BJ (cell line): ENCODE measurements at regions not wholly inside any gene's neighbourhood (a gene's known extent, or its start where the extent isn't known, plus 50 kb on each side); places are given as distances from the start of the nearest gene placed in this dataset.

ENCODE experiments used
- CTCF ChIA-PET: fragments of 350-600 bp; formaldehyde crosslinking; extraction: SDS; loops from one replicate; lab custom pipeline; 2021; ENCODE audit warnings: antibody characterized with exemption, inconsistent platforms; lab: Yijun Ruan, JAX
- POLR2A ChIA-PET: fragments of 300-600 bp; sonication (Branson Sonifier 250); formaldehyde crosslinking; extraction: SDS; loops from one replicate; lab custom pipeline; 2021; ENCODE audit warnings: antibody characterized with exemption; lab: Charles Lee
- DNase-seq: peaks from one replicate; pipeline ENCODE4 v3.0.0-alpha.2; 2011; ENCODE audit warnings: low read depth
- H3K27me3 ChIP-seq: 2 replicates; pipeline ENCODE4 v1.6.0; 2011; ENCODE audit warnings: low read length; ENCODE audit not compliant: control insufficient read depth, insufficient read depth
- H3K36me3 ChIP-seq: 2 replicates; pipeline ENCODE4 v1.5.1; 2011; ENCODE audit warnings: low read length; ENCODE audit not compliant: control insufficient read depth, insufficient read depth
- H3K4me3 ChIP-seq: 2 replicates; pipeline ENCODE4 v1.5.1; 2011; ENCODE audit warnings: low read depth, mild to moderate bottlenecking, control low read depth, low read length
- CTCF ChIP-seq: IDR thresholded peaks from 2 replicates; pipeline ENCODE4 v1.5.1; 2011; ENCODE audit warnings: low read depth, mild to moderate bottlenecking, control low read depth, inconsistent platforms, low read length, moderate library complexity; ENCODE audit not compliant: insufficient read depth

DNA sequence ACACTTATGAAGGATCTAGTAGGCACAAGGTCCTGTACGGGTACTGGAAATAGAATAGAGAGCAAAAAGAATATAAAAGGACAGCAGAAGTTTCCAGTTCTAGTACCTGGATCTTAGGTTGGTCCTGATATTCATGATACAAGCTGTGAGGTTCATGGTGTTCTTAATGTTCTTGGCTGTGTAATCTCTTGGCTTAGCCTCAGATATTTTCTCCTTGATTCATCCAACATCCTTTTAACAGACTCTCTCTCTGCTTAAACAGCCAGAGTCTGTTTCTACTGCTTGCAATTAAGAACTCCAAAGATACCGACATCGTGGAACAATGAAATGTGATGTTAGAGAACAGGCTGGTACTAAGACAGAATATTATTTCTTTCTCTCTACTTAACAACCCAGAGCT is 49.9 kb downstream of the CNTN3 start:
- Histone ChIP-seq H3K36me3 (no peaks in the 10 kb centered on the region), H3K4me3 (no peak overlapping the region), H3K27me3 (no peaks in the 10 kb centered on the region)
- POLR2A ChIA-PET = no interaction called here
- DNase-seq = no peak
- CTCF ChIA-PET = no interaction called here
- TF ChIP-seq CTCF = no peak

GRCh38 chr3:74562558-74563269 is 51.7 kb downstream of the CNTN3 start:
- ChIA-PET CTCF (interaction anchor here (0.7 kb wide), 1 partner anchor 21 kb away, joined by 6 read pairs; no protein-coding TSS in a partner anchor), POLR2A (no interaction called here)
- no peak for DNase-seq
- Histone ChIP-seq H3K4me3 (no peak overlapping the region), H3K36me3 (no peaks in the 10 kb centered on the region), H3K27me3 (no peaks in the 10 kb centered on the region)
- no peak for TF ChIP-seq CTCF

DNA sequence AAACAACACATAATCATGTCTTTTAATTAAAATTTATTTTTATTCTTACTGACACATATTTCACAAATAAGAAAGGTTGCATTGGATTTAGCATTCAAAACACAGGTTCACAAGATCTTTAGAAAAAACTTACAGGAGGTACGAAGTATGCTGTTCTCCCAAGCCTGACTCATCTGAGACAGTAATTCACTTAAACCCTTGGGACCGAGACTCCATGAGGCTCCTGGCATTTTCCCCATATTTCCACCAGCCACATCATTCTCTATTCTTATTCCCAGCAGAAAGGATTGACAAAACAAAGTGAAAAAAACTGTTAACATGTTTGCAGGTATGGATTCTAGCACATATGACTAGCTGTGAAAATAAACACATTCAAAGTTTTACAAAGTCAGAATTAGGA is 52.6 kb downstream of the CNTN3 start:
- ChIA-PET POLR2A (no interaction called here), CTCF (no interaction called here)
- Histone ChIP-seq H3K36me3 (no peaks in the 10 kb centered on the region), H3K4me3 (no peak overlapping the region), H3K27me3 (no peaks in the 10 kb centered on the region)
- no peak for TF ChIP-seq CTCF
- no peak for DNase-seq

DNA sequence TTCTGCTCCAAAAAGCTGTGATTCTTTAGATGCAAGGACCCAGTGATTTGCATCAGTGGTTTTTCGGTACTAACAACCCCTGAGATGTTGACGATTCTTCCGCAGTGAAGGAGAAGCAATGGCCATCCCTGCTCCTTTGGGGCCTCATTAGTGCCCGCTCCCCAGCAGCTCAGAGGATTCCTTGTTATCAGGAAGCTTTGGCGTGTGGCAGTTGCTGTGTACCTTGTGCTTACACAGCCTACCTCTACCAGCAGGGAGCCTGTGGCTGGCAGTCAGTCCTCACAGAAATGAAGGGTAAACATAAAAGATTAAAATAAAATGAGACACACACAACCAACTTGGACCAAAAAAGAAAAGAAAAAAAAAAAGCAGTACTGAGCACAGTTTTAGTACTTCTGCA is 55.2 kb downstream of the CNTN3 start:
- no peak for DNase-seq
- Histone ChIP-seq H3K27me3 (no peaks in the 10 kb centered on the region), H3K4me3 (no peak overlapping the region), H3K36me3 (no peaks in the 10 kb centered on the region)
- TF ChIP-seq CTCF = no peak
- CTCF ChIA-PET = no interaction called here
- POLR2A ChIA-PET = no interaction called here

DNA sequence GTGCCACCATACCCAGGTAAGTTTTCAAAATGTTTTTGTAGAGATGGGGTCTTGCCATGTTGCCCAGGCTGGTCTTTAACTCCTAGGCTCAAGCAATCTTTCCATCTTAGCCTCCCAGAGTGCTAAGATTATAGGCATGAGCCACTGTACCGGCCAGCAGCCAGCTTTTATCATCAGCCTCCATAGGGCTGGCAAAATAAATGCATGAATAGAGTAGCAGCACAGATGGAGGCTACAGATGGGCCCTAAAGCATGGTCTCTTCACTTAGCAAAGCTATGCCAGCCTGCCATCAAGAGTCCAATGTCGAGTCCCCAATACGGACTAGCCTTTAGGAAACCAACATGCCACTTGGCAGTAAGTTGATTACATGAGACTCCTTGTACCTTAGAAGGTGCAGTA is 63.8 kb downstream of the CNTN3 start:
- no peak for TF ChIP-seq CTCF
- Histone ChIP-seq H3K36me3 (no peaks in the 10 kb centered on the region), H3K4me3 (no peak overlapping the region), H3K27me3 (no peaks in the 10 kb centered on the region)
- ChIA-PET CTCF (no interaction called here), POLR2A (no interaction called here)
- no peak for DNase-seq
